Activated CD4-positive, alpha-beta T cell treated with anti-CD3 and anti-CD28 coated beads, Interleukin-2, amount 10 ng/mL, durations not matched to agents 7 days and 5 days (primary cell): ENCODE measurements at regions not wholly inside any gene's neighbourhood (a gene's known extent, or its start where the extent isn't known, plus 50 kb on each side); places are given as distances from the start of the nearest gene placed in this dataset.
"Not testable (repeated sequence)": the region's sequence is repeated elsewhere in the genome, so short reads cannot be mapped to it uniquely, and the experiment has no call there.

Experiments used
- CTCF ChIA-PET: fragments of 350-600 bp; sonication (Branson Sonifier 250); formaldehyde crosslinking; loops from one replicate; lab custom pipeline; 2021; ENCODE audit warnings: antibody characterized with exemption; lab: Charles Lee
- POLR2A ChIA-PET: fragments of 350-600 bp; sonication (Branson Sonifier 250); formaldehyde crosslinking; loops from one replicate; lab custom pipeline; 2021; ENCODE audit warnings: antibody characterized with exemption; lab: Charles Lee
- DNase-seq: peaks from one replicate; pipeline ENCODE4 v3.0.0-alpha.2; 2020
- H3K27ac Mint-ChIP-seq: one replicate; pipeline ENCODE4 v1.8.0; 2021; ENCODE audit warnings: mild to moderate bottlenecking, moderate library complexity, mixed read lengths
- H3K27me3 Mint-ChIP-seq: one replicate; pipeline ENCODE4 v1.8.0; 2021; ENCODE audit warnings: mixed read lengths
- H3K36me3 Mint-ChIP-seq: one replicate; pipeline ENCODE4 v1.8.0; 2021; ENCODE audit warnings: low read depth, mixed read lengths
- H3K4me1 Mint-ChIP-seq: one replicate; pipeline ENCODE4 v1.8.0; 2021; ENCODE audit warnings: mixed read lengths
- H3K4me3 Mint-ChIP-seq: one replicate; pipeline ENCODE4 v1.8.0; 2021; ENCODE audit warnings: mild to moderate bottlenecking, moderate library complexity, mixed read lengths
- H3K9me3 Mint-ChIP-seq: one replicate; pipeline ENCODE4 v1.8.0; 2021; ENCODE audit warnings: mixed read lengths

DNA sequence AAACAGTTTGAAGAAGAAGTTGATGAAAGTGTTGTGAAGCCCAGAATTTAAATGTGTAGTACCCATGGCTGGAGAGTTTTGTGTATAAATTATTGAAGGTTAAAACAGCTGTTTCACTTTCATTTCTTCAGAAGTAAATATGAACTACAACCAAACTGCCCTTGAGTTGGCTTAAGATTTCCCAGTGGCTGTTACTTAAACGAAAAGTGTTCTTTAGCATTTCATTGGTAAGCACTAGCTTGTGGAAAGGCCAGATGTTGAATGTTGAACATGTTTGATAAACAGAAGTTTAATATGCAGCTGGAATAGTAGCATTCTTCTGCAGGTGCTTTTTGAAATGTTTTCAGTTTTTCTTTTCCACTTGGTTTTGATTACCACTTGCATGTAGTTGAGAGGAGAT is 83.2 kb upstream of the TNRC6B start:
- Mint-ChIP-seq H3K4me1 (peaks cover 61% of the 10 kb centered on the region), H3K27me3 (no peaks in the 10 kb centered on the region), H3K9me3 (peaks cover 2% of the 10 kb centered on the region), H3K27ac (peak overlapping the region; percentile 83), H3K36me3 (peaks cover 11% of the 10 kb centered on the region), H3K4me3 (peak overlapping the region; percentile 58)
- POLR2A ChIA-PET, result interaction anchor here (1.1 kb wide), 1 partner anchor 13 kb away, joined by 3 read pairs; no protein-coding TSS in a partner anchor
- CTCF ChIA-PET, result interaction anchor here (1.7 to 2.8 kb wide), 2 partner anchors 9 to 29 kb away, joined by 3 to 8 read pairs; no protein-coding TSS in a partner anchor
- DNase-seq, result no peak

DNA sequence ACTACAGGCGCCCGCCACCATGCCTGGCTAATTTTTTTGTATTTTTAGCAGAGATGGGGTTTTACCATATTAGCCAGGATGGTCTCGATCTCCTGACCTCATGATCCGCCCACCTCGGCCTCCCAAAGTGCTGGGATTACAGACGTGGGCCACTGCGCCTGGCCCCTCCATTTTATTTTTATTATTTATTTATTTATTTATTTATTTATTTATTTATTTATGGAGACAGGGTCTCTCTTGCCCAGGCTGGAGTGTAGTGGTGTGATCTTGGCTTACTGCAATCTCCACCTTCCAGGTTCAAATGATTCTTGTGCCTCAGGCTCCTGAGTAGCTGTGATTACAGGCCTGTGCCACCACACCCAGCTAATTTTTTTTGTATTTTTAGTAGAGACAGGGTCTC is 77.8 kb upstream of the TNRC6B start:
- H3K27me3 Mint-ChIP-seq, H3K9me3 Mint-ChIP-seq, H3K4me3 Mint-ChIP-seq, H3K36me3 Mint-ChIP-seq, CTCF ChIA-PET, H3K27ac Mint-ChIP-seq, POLR2A ChIA-PET, DNase-seq: not testable (repeated sequence)
- H3K4me1 Mint-ChIP-seq, result peaks cover 37% of the 10 kb centered on the region

DNA sequence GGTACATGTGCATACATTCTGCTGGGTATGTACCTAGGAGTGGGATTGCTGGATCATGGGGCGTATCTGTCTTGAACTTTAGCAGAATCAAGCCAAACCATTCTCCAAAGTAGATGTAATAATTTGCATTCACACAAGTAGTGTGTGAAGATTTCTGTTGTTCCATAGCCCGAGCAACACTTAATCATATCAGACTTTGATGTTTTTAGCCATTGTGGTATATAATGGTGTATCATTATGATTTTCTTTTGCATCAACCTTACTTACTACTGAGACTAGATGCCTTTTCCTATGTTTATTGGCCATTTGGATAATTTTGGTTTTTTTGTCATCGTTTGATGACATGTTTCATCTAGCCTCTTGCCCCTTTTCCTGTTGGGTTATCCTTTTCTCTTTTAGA is 72.0 kb upstream of the TNRC6B start:
- Mint-ChIP-seq H3K36me3 (peaks cover 13% of the 10 kb centered on the region), H3K4me1 (peaks cover 55% of the 10 kb centered on the region), H3K27ac (peak overlapping the region; percentile 84), H3K4me3 (no peak overlapping the region), H3K9me3 (peaks cover 9% of the 10 kb centered on the region), H3K27me3 (no peaks in the 10 kb centered on the region)
- CTCF ChIA-PET, result no interaction called here
- no peak for DNase-seq
- POLR2A ChIA-PET, result no interaction called here

DNA sequence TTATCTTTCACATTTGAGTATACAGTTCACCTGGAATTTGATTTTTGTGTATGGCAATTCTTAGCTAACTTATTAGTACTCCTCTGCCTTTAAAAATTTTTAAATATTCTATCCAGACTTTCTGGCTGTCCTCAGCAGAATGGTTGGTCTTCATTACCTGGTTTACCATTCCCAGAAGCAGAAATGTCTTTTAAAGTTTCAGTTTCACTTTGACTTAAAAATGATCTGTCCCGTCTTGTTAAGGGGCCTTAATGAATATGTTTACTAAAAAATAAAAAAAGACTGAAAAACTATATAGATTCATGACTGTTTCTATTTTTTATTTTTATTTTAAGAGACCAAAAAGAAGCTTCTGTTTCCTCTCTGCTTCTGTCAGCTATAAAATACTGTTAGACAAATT is 70.5 kb upstream of the TNRC6B start:
- peaks cover 57% of the 10 kb centered on the region for H3K4me1 Mint-ChIP-seq
- peak overlapping the region; percentile 93 for H3K27ac Mint-ChIP-seq
- CTCF ChIA-PET, result no interaction called here

DNA sequence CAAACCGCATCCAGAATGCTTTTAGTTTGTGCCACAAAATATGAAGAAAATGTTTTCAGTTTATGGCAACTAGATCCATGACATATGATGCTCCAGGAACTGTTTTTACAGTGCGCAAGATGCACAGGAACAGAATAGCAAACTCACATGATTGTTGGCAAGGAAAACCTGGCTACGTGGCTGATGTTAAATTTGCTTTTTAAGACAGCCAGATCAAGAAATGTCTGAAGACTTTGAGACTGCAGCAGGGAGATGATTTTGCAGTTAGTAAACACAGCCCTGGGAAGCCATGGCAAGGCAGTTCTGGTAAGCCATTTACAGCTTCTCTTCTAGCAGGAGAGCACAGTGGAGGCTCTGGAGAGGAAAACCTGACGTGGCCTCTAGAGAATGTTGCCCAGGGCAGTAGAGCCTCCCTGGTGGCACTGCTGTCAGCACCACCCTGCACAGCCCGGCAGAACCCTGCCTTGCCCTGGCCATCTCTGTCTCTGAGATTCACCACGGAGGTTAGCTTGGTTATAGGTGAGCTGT is 69.8 kb upstream of the TNRC6B start:
- Mint-ChIP-seq H3K9me3 (peaks cover 9% of the 10 kb centered on the region), H3K27ac (peak overlapping the region; percentile 93), H3K4me3 (peak overlapping the region; percentile 76), H3K27me3 (no peaks in the 10 kb centered on the region), H3K4me1 (peaks cover 62% of the 10 kb centered on the region), H3K36me3 (peaks cover 20% of the 10 kb centered on the region)
- DNase-seq, result peak; percentile 16
- POLR2A ChIA-PET, result interaction anchor here (0.7 to 1.2 kb wide), 3 partner anchors 14 to 277 kb away, joined by 3 to 4 read pairs (median 4); no protein-coding TSS in a partner anchor
- CTCF ChIA-PET, result interaction anchor here (1.2 kb wide), 2 partner anchors 10 to 70 kb away, joined by 3 read pairs; partner anchors contain the start of gene TNRC6B

More for the DNA sequence above, 70.5 kb upstream of the TNRC6B start:
- no peak for DNase-seq
- Mint-ChIP-seq H3K9me3 (peaks cover 9% of the 10 kb centered on the region), H3K4me3 (peak overlapping the region; percentile 76), H3K27me3 (no peaks in the 10 kb centered on the region), H3K36me3 (peaks cover 20% of the 10 kb centered on the region)
- POLR2A ChIA-PET, result interaction anchor here (0.7 kb wide), 1 partner anchor 276 kb away, joined by 4 read pairs; no protein-coding TSS in a partner anchor

DNA sequence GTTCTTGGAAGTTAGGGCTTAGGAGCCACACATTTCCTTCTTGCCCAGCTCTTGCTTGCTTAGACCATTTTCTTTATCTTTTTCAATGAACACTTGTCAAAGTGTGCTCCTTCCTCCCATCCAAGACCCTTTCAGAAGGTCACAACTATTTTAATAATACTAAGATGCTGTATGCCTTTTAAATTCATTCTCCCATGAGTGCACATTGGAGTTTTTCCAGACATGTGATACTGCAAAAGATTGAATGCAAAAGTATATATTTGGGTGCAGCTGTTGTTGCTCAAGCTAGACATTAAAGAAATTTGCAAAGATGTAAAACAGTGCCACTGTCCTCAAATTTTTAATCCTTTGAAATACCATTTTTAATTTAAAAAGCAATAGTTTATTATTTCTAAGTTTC is 69.3 kb upstream of the TNRC6B start:
- DNase-seq, result no peak
- POLR2A ChIA-PET, result interaction anchor here (1.0 to 1.2 kb wide), 2 partner anchors 14 to 64 kb away, joined by 3 to 4 read pairs; no protein-coding TSS in a partner anchor
- CTCF ChIA-PET, result interaction anchor here (1.2 kb wide), 2 partner anchors 10 to 69 kb away, joined by 3 read pairs; partner anchors contain the start of gene TNRC6B
- peaks cover 62% of the 10 kb centered on the region for H3K4me1 Mint-ChIP-seq
- peak overlapping the region; percentile 76 for H3K4me3 Mint-ChIP-seq
- peaks cover 20% of the 10 kb centered on the region for H3K36me3 Mint-ChIP-seq
- H3K27me3 Mint-ChIP-seq, result no peaks in the 10 kb centered on the region
- peaks cover 9% of the 10 kb centered on the region for H3K9me3 Mint-ChIP-seq
- peak overlapping the region; percentile 93 for H3K27ac Mint-ChIP-seq

DNA sequence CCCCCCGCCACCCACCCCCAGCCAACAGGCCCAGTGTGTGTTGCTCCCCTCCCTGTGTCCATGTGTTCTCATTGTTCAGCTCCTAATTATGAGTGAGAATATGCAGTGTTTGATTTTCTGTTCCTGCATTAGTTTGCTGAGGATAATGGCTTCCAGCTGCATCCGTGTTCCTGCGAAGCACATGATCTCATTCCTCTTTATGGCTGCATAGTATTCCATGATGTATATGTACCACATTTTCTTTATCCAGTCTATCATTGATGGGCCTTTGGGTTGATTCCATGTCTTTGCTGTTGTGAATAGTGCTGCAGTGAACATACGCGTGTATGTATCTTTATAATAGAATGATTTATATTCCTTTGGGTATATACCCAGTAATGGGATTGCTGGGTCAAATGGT is 68.8 kb upstream of the TNRC6B start:
- ChIA-PET CTCF (interaction anchor here (0.5 to 1.8 kb wide), 5 partner anchors 9 to 69 kb away, joined by 3 to 4 read pairs (median 3); partner anchors contain the start of gene TNRC6B), POLR2A (interaction anchor here (1.2 kb wide), 1 partner anchor 65 kb away, joined by 4 read pairs; no protein-coding TSS in a partner anchor)
- H3K9me3 Mint-ChIP-seq, H3K27me3 Mint-ChIP-seq, H3K4me3 Mint-ChIP-seq, DNase-seq: not testable (repeated sequence)
- Mint-ChIP-seq H3K27ac (peak overlapping the region; percentile 93), H3K4me1 (peaks cover 66% of the 10 kb centered on the region), H3K36me3 (peaks cover 20% of the 10 kb centered on the region)

DNA sequence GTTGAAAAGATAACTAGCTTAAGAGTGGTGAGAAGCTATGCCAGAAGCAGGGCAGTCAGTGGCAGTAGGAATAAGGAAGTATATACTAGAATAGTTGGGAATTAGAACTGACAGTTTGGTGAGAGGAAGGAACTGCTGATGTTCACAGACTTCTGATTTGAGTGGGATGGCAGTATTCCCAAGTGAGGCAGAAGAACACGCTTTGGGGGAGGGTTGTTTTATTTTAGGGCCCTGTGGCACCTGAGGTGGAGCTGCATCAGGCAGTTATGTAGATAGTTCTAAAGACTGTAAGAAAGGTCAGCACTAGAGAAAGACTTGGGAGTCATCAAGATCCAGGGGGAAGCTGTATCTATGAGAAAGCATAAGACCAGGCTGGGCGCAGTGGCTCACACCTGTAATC is 66.3 kb upstream of the TNRC6B start:
- peaks cover 66% of the 10 kb centered on the region for H3K4me1 Mint-ChIP-seq
- CTCF ChIA-PET, result interaction anchor here (0.6 to 1.8 kb wide), 4 partner anchors 9 to 239 kb away, joined by 3 to 5 read pairs (median 4); no protein-coding TSS in a partner anchor
- no peak for DNase-seq

DNA sequence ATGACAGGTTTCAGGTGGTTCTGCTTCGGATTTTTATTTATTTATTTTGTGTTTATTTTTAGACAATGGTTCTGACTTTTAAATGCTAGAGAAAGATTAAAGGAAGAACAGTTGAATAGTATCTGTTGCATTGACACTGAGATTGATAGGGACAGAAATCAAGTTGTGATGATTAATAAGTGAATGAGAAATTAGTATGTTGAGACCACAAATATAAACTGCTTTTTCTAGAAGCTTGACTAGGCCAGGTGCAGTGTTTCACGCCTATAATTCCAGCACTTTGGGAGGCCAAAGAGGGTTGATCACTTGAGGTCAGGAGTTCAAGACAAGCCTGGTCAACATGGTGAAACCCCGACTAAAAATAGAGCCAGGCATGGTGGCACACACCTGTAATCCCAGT is 65.1 kb upstream of the TNRC6B start:
- H3K4me1 Mint-ChIP-seq, result peaks cover 70% of the 10 kb centered on the region
- peaks cover 3% of the 10 kb centered on the region for H3K9me3 Mint-ChIP-seq
- peaks cover 6% of the 10 kb centered on the region for H3K36me3 Mint-ChIP-seq
- H3K27me3 Mint-ChIP-seq, result no peaks in the 10 kb centered on the region
- no peak overlapping the region for H3K4me3 Mint-ChIP-seq
- ChIA-PET POLR2A (no interaction called here), CTCF (interaction anchor here (0.6 to 1.8 kb wide), 3 partner anchors 11 to 68 kb away, joined by 3 read pairs; no protein-coding TSS in a partner anchor)
- DNase-seq, result no peak
- no peak overlapping the region for H3K27ac Mint-ChIP-seq

More for the DNA sequence above, 66.3 kb upstream of the TNRC6B start:
- no peaks in the 10 kb centered on the region for H3K27me3 Mint-ChIP-seq
- POLR2A ChIA-PET, result no interaction called here
- no peak overlapping the region for H3K27ac Mint-ChIP-seq
- peaks cover 3% of the 10 kb centered on the region for H3K9me3 Mint-ChIP-seq
- H3K4me3 Mint-ChIP-seq, result no peak overlapping the region
- H3K36me3 Mint-ChIP-seq, result peaks cover 9% of the 10 kb centered on the region

DNA sequence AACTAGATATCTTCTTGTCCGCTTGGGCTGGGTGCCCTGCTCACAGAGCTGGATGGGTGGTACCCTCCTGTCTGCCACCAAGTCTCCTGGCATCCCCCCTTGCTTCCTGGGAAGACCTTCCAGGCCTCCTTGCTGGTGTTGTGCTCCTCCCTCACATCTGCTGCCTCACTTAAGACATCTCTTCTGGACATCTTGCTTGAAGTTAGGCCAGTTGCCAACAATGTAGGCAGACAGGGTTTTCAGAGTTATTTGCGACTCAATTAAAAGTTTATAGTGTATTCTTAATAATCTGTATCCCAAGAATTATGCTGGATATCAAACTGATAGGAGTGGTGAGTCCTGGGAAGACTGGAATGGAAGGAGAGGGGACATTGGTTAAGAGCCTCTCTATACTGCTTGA is 64.0 kb upstream of the TNRC6B start:
- H3K4me1 Mint-ChIP-seq, result peaks cover 65% of the 10 kb centered on the region
- ChIA-PET POLR2A (no interaction called here), CTCF (no interaction called here)
- H3K36me3 Mint-ChIP-seq, result peaks cover 15% of the 10 kb centered on the region
- H3K27me3 Mint-ChIP-seq, result no peaks in the 10 kb centered on the region
- peak overlapping the region; percentile 25 for H3K27ac Mint-ChIP-seq
- H3K4me3 Mint-ChIP-seq, result no peak overlapping the region
- no peak for DNase-seq
- peaks cover 3% of the 10 kb centered on the region for H3K9me3 Mint-ChIP-seq

DNA sequence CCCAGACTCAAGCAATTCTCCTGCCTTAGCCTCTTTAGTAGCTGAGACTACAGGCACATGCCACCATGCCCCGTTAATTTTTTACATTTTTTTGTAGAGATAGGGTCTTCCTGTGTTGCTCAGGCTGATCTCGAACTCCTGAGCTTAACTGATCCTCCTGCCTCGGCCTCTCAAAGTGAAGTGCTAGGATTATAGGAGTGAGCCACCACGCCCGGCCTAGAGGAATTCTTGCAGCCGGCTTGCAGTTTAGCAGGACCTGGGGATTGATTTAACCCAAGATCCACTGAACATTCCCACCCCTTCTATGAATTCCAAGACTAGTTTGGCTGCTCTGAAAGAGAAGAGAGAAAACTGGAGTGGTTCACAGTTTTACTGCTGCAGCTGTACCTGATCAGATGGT is 63.3 kb upstream of the TNRC6B start:
- ChIA-PET CTCF (no interaction called here), POLR2A (no interaction called here)
- Mint-ChIP-seq H3K27me3 (no peaks in the 10 kb centered on the region), H3K9me3 (peaks cover 1% of the 10 kb centered on the region), H3K4me1 (peaks cover 63% of the 10 kb centered on the region), H3K36me3 (peaks cover 17% of the 10 kb centered on the region), H3K27ac (no peak overlapping the region), H3K4me3 (no peak overlapping the region)
- no peak for DNase-seq

DNA sequence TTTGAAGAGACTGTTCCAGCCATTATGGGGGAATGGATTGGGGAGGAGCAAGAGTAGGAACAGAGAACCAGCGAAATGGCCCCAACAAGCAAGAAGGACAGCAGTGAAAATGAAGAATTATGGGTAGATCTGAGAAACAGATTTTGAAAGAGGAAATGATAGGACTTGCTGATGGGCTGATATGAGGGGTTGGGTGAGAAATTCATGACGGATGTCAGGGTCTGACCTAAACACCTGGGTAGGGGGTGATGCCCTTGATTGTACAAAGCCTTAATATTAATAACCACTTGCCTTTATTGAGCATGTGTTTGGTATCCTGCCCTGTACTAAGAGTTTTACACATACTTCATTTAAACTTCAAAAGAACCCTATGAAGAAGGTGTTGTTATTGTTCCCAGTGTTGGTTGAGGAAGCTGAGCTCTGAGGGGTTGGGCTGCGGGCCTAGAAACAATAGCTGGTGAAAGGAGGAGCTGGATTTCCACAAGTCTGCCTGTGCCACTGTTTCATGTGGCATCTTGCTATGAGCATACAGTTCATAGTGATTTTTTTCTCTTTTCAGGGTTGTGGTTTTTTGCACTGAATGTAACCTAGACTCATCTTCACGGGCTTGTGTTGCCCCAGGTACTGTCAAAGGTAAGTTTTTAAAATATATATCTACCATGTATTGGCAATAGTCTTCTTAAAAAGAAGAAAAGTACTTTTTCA is 61.1 kb upstream of the TNRC6B start:
- ChIA-PET CTCF (interaction anchor here (0.7 to 1.0 kb wide), 2 partner anchors 19 to 51 kb away, joined by 3 read pairs; no protein-coding TSS in a partner anchor), POLR2A (no interaction called here)
- Mint-ChIP-seq H3K36me3 (peaks cover 13% of the 10 kb centered on the region), H3K9me3 (peaks cover 1% of the 10 kb centered on the region), H3K27me3 (no peaks in the 10 kb centered on the region), H3K27ac (peak overlapping the region; percentile 85), H3K4me1 (peaks cover 66% of the 10 kb centered on the region), H3K4me3 (peak overlapping the region; percentile 42)
- peak; percentile 77 for DNase-seq

DNA sequence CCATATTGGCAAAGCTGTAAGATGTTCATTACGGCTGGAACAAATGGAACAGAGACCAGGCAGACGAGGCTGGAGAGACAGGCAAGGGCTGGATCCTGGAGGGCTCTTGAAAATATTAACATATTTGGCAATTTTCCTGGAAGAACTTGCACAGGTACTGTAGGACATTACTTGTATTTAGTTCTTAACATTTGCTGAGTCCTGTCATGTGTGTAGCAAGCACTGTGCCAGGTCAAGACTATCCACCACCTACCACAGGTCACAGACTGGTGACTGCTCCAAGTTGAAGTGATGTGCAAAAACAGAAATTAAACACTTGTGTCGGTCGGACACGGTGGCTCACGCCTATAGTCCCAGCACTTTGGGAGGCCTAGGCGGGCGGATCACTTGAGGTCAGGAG is 58.7 kb upstream of the TNRC6B start:
- Mint-ChIP-seq H3K27ac (no peak overlapping the region), H3K4me1 (peaks cover 69% of the 10 kb centered on the region), H3K27me3 (no peaks in the 10 kb centered on the region), H3K9me3 (peaks cover 1% of the 10 kb centered on the region), H3K4me3 (no peak overlapping the region), H3K36me3 (peaks cover 26% of the 10 kb centered on the region)
- DNase-seq, result no peak
- ChIA-PET CTCF (interaction anchor here (1.1 kb wide), 1 partner anchor 11 kb away, joined by 3 read pairs; no protein-coding TSS in a partner anchor), POLR2A (no interaction called here)
